PC-9 (cell line): ENCODE measurements at regions not wholly inside any gene's neighbourhood (a gene's known extent, or its start where the extent isn't known, plus 50 kb on each side); places are given as distances from the start of the nearest gene placed in this dataset.
A peak's percentile ranks its signal among the peaks of the same experiment; 100 is the strongest.

ENCODE experiments used
- BruUV-seq: library from RNA; stranded (reverse); fragments of 400-500 nt; replicated peaks from 2 replicates; lab custom pipeline; 2021; lab: Mats Ljungman, UMichigan
- CTCF ChIA-PET: fragments of 300-600 bp; sonication (Branson Sonifier 250); formaldehyde crosslinking; loops from one replicate; lab custom pipeline; 2022; ENCODE audit warnings: antibody characterized with exemption; lab: Charles Lee
- POLR2A ChIA-PET: fragments of 300-600 bp; sonication (Branson Sonifier 250); formaldehyde crosslinking; loops from one replicate; lab custom pipeline; 2022; ENCODE audit warnings: antibody characterized with exemption; ENCODE audit not compliant: unreplicated experiment; lab: Charles Lee
- DNase-seq, 2 experiments: peaks; one replicate each; pipeline versions ENCODE4 v3.0.0 to v3.0.0-alpha.2; 2015 to 2022; ENCODE audit warnings: mixed read lengths in 1 of 2
- H2AFZ ChIP-seq: fragments of 200-600 bp; sonication (generic); 2 replicates; pipeline ENCODE4 v1.8.1; 2017; ENCODE audit warnings: antibody characterized with exemption
- H3F3A ChIP-seq: fragments of 200-600 bp; sonication (generic); 2 replicates; pipeline ENCODE4 v1.8.1; 2017; ENCODE audit warnings: antibody characterized with exemption, mild to moderate bottlenecking, low read depth; ENCODE audit not compliant: insufficient read depth
- H3K27ac ChIP-seq: fragments of 200-600 bp; sonication (generic); 2 replicates; pipeline ENCODE4 v1.6.1; 2016; ENCODE audit warnings: mixed run types
- H3K27me3 ChIP-seq: fragments of 200-600 bp; sonication (generic); 2 replicates; pipeline ENCODE4 v1.6.1; 2016; ENCODE audit warnings: low read depth, mixed run types; ENCODE audit not compliant: insufficient read depth
- H3K36me3 ChIP-seq: fragments of 200-600 bp; sonication (generic); 2 replicates; pipeline ENCODE4 v1.6.1; 2016; ENCODE audit warnings: low read depth, mixed run types
- H3K4me1 ChIP-seq: fragments of 200-600 bp; sonication (generic); replicated peaks from 2 replicates; pipeline ENCODE4 v1.6.1; 2016; ENCODE audit warnings: mixed run types; ENCODE audit not compliant: insufficient read depth
- H3K4me2 ChIP-seq: fragments of 200-600 bp; sonication (generic); 2 replicates; pipeline ENCODE4 v1.6.1; 2017; ENCODE audit warnings: mixed run types
- H3K4me3 ChIP-seq: fragments of 200-600 bp; sonication (generic); 2 replicates; pipeline ENCODE4 v1.6.1; 2016; ENCODE audit warnings: mixed run types
- H3K79me2 ChIP-seq: fragments of 200-600 bp; sonication (generic); 2 replicates; pipeline ENCODE4 v1.6.1; 2017; ENCODE audit warnings: low read depth, mixed run types
- H3K9me2 ChIP-seq: fragments of 200-600 bp; sonication (generic); 2 replicates; pipeline ENCODE4 v1.8.1; 2017; ENCODE audit warnings: mild to moderate bottlenecking; ENCODE audit not compliant: insufficient read depth
- H3K9me3 ChIP-seq: fragments of 200-600 bp; sonication (generic); 2 replicates; pipeline ENCODE4 v1.8.1; 2016; ENCODE audit warnings: low read depth; ENCODE audit not compliant: insufficient read depth
- H4K20me1 ChIP-seq: fragments of 200-600 bp; sonication (generic); 2 replicates; pipeline ENCODE4 v1.8.1; 2017; ENCODE audit not compliant: insufficient read depth
- CTCF ChIP-seq: fragments of 200-600 bp; sonication (generic); conservative IDR thresholded peaks from 2 replicates; pipeline ENCODE4 v1.6.1; 2017; ENCODE audit warnings: mixed run types, antibody characterized with exemption, mild to moderate bottlenecking, moderate library complexity
- EZH2 ChIP-seq: fragments of 200-600 bp; sonication (generic); IDR thresholded peaks from 2 replicates; pipeline ENCODE4 v1.8.0; 2017; ENCODE audit warnings: antibody characterized with exemption, low read depth
- intact Hi-C: fragments of 100-400 bp; cut with micrococcal nuclease; formaldehyde crosslinking; loops from one replicate; pipeline ENCODE4 v1.10.0; 2022; ENCODE audit not compliant: unreplicated experiment

GRCh38 chr1:90474731-90475130, 242.4 kb downstream of the BARHL2 start:
- Histone ChIP-seq H4K20me1 (no peaks in the 10 kb centered on the region), H2AFZ (no peak overlapping the region), H3K9me2 (no peaks in the 10 kb centered on the region), H3K4me1 (no peaks in the 10 kb centered on the region), H3K4me3 (no peak overlapping the region), H3K79me2 (no peaks in the 10 kb centered on the region), H3F3A (no peaks in the 10 kb centered on the region), H3K27me3 (no peaks in the 10 kb centered on the region), H3K4me2 (no peak overlapping the region), H3K36me3 (no peaks in the 10 kb centered on the region), H3K9me3 (no peaks in the 10 kb centered on the region), H3K27ac (no peak overlapping the region)
- intact Hi-C loops, result no loop called here
- no peak for DNase-seq
- CTCF ChIA-PET, result no interaction called here
- TF ChIP-seq EZH2, result no peak
- no peak for TF ChIP-seq CTCF
- POLR2A ChIA-PET, result no interaction called here
- no TSS peak for BruUV-seq

- BruUV-seq, result no TSS peak
- ChIA-PET CTCF (no interaction called here), POLR2A (no interaction called here)
- no peaks in the 10 kb centered on the region for H3K79me2 ChIP-seq
- H3K27me3 ChIP-seq, result no peaks in the 10 kb centered on the region
- H2AFZ ChIP-seq, result 0 out of 2 replicates have a peak overlapping the region, but pooled peaks have one; percentile 13
- H3K36me3 ChIP-seq, result no peaks in the 10 kb centered on the region
- H3K9me3 ChIP-seq, result no peaks in the 10 kb centered on the region
- DNase-seq, result no peak
- no peaks in the 10 kb centered on the region for H4K20me1 ChIP-seq
- intact Hi-C loops, result no loop called here
- no peaks in the 10 kb centered on the region for H3K4me1 ChIP-seq
- H3K4me2 ChIP-seq, result no peak overlapping the region
- TF ChIP-seq CTCF, result no peak
- TF ChIP-seq EZH2, result no peak
- no peak overlapping the region for H3K4me3 ChIP-seq
- H3K27ac ChIP-seq, result no peak overlapping the region
- H3K9me2 ChIP-seq, result no peaks in the 10 kb centered on the region
- no peaks in the 10 kb centered on the region for H3F3A ChIP-seq
Observed at GRCh38 chr1:90474158-90474557, 242.9 kb downstream of the BARHL2 start.

- H3K4me3 ChIP-seq, result no peak overlapping the region
- no peaks in the 10 kb centered on the region for H3F3A ChIP-seq
- DNase-seq, result no peak
- H3K9me2 ChIP-seq, result no peaks in the 10 kb centered on the region
- H3K4me1 ChIP-seq, result no peaks in the 10 kb centered on the region
- no peak overlapping the region for H3K4me2 ChIP-seq
- intact Hi-C loops, result no loop called here
- CTCF ChIA-PET, result no interaction called here
- POLR2A ChIA-PET, result no interaction called here
- H3K79me2 ChIP-seq, result no peaks in the 10 kb centered on the region
- no TSS peak for BruUV-seq
- H3K27ac ChIP-seq, result no peak overlapping the region
- no peak for TF ChIP-seq CTCF
- no peak for TF ChIP-seq EZH2
- no peaks in the 10 kb centered on the region for H3K36me3 ChIP-seq
- no peaks in the 10 kb centered on the region for H3K9me3 ChIP-seq
- no peak overlapping the region for H2AFZ ChIP-seq
- H3K27me3 ChIP-seq, result no peaks in the 10 kb centered on the region
- no peaks in the 10 kb centered on the region for H4K20me1 ChIP-seq
Observed at GRCh38 chr1:90472775-90473174, 244.3 kb downstream of the BARHL2 start.
